ENCODE measurements at regions not wholly inside any gene's neighbourhood (a gene's known extent, or its start where the extent isn't known, plus 50 kb on each side); places are given as distances from the start of the nearest gene placed in this dataset.
A peak's percentile ranks its signal among the peaks of the same experiment; 100 is the strongest.

DNA sequence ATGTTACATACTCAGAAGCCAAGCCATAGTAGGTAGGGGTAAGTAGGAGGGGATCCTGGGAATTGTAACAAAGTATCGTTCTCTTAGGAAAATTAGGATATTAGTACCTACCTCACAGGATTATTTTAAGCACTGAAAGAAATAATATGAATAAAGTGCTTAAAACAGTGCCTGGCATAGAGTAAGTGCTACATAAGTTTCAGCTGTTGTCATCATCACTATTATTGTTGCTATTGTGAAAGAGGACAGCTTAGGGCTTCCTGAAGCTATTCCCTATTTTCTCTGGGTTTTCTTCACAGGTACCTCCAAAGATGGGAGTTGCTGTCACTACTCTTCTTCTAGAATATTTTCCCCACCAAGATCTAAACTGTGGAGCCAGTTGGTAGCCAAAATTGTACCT lies 443.7 kb upstream of the FGF16 start:
- Histone ChIP-seq H3K4me2 (ENCODE audit: low read length) (no peak overlapping the region), H2AFZ (ENCODE audit: low read depth, low read length) (no peak overlapping the region), H3K4me1 (ENCODE audit: insufficient read depth, low read length) (no peaks in the 10 kb centered on the region), H3K27me3 (ENCODE audit: insufficient read depth, low read length) (no peaks in the 10 kb centered on the region), H3K27ac (ENCODE audit: low read depth, low read length) (no peak overlapping the region), H3K36me3 (ENCODE audit: insufficient read depth, low read length) (no peaks in the 10 kb centered on the region), H3K9me3 (ENCODE audit: insufficient read depth, low read depth, low read length) (no peaks in the 10 kb centered on the region), H3K9ac (ENCODE audit: low read length) (no peak overlapping the region), H4K20me1 (ENCODE audit: insufficient read depth, low read length) (no peaks in the 10 kb centered on the region), H3K79me2 (ENCODE audit: insufficient read depth, low read length) (no peaks in the 10 kb centered on the region), H3K4me3 (ENCODE audit: insufficient read depth, low read depth, low read length) (no peak overlapping the region)
- TF ChIP-seq EZH2 (IDR thresholded peaks at IDR 0.05; ENCODE audit: insufficient read depth, low read length) (no peak), CTCF (IDR thresholded peaks at IDR 0.05; ENCODE audit: insufficient read depth, low read depth, low read length) (no peak)
- Mint-ChIP-seq H3K9me3 (ENCODE audit: unreplicated experiment) (peaks cover 6% of the 10 kb centered on the region), H3K27me3 (ENCODE audit: low read depth, unreplicated experiment) (no peaks in the 10 kb centered on the region), H3K36me3 (ENCODE audit: low read depth, unreplicated experiment) (no peaks in the 10 kb centered on the region), H3K4me3 (ENCODE audit: unreplicated experiment) (no peak overlapping the region), H3K4me1 (ENCODE audit: low read depth, unreplicated experiment) (peaks cover 4% of the 10 kb centered on the region), H3K27ac (ENCODE audit: unreplicated experiment) (no peak overlapping the region)
- no peak for FAIRE-seq
- no peak for DNase-seq (ENCODE audit: low read depth)

DNA sequence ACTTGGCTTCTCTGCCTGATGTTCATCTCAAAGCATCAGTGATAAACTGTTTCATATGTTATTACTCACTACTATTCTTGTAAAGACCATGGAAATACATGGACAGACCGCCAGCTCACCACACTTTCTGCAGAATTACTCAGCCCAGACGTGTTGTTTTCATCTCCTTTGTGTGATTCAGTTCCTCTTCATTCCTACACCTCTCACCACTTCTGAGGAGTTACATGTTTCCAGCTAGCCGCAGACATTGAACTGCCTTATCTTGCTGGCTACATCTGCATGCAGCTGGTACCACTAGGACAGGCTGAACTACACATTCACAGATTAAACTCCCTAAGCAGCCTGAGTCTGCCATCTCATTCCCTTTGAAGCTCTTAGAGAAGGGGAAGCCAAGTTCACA lies 443.2 kb upstream of the FGF16 start:
- H3K36me3 Mint-ChIP-seq (ENCODE audit: low read depth, unreplicated experiment), result no peaks in the 10 kb centered on the region

More for the DNA sequence above, 443.2 kb upstream of the FGF16 start:
- H3K27ac Mint-ChIP-seq (ENCODE audit: unreplicated experiment), result no peak overlapping the region
- Histone ChIP-seq H3K27ac (ENCODE audit: low read depth, low read length) (no peak overlapping the region), H3K36me3 (ENCODE audit: insufficient read depth, low read length) (no peaks in the 10 kb centered on the region), H4K20me1 (ENCODE audit: insufficient read depth, low read length) (no peaks in the 10 kb centered on the region), H3K9me3 (ENCODE audit: insufficient read depth, low read depth, low read length) (no peaks in the 10 kb centered on the region), H2AFZ (ENCODE audit: low read depth, low read length) (no peak overlapping the region), H3K4me1 (ENCODE audit: insufficient read depth, low read length) (no peaks in the 10 kb centered on the region), H3K4me2 (ENCODE audit: low read length) (no peak overlapping the region), H3K79me2 (ENCODE audit: insufficient read depth, low read length) (no peaks in the 10 kb centered on the region), H3K4me3 (ENCODE audit: insufficient read depth, low read depth, low read length) (no peak overlapping the region), H3K27me3 (ENCODE audit: insufficient read depth, low read length) (no peaks in the 10 kb centered on the region), H3K9ac (ENCODE audit: low read length) (no peak overlapping the region)
- no peaks in the 10 kb centered on the region for H3K27me3 Mint-ChIP-seq (ENCODE audit: low read depth, unreplicated experiment)
- peaks cover 6% of the 10 kb centered on the region for H3K9me3 Mint-ChIP-seq (ENCODE audit: unreplicated experiment)
- H3K4me3 Mint-ChIP-seq (ENCODE audit: unreplicated experiment), result no peak overlapping the region
- TF ChIP-seq CTCF (IDR thresholded peaks at IDR 0.05; ENCODE audit: insufficient read depth, low read depth, low read length) (no peak), EZH2 (IDR thresholded peaks at IDR 0.05; ENCODE audit: insufficient read depth, low read length) (no peak)
- peak; percentile 80 for DNase-seq (ENCODE audit: low read depth)
- peaks cover 4% of the 10 kb centered on the region for H3K4me1 Mint-ChIP-seq (ENCODE audit: low read depth, unreplicated experiment)
- FAIRE-seq, result peak; percentile 99
